Stimulated activated CD8-positive, alpha-beta memory T cell treated with anti-CD3 and anti-CD28 coated beads, Interleukin-4, amount 100 ng/mL, for 48 hours (primary cell): ENCODE measurements at regions not wholly inside any gene's neighbourhood (a gene's known extent, or its start where the extent isn't known, plus 50 kb on each side); places are given as distances from the start of the nearest gene placed in this dataset.

ENCODE experiments used
- DNase-seq: peaks from one replicate; pipeline ENCODE4 v3.0.0-alpha.2; 2020

DNA sequence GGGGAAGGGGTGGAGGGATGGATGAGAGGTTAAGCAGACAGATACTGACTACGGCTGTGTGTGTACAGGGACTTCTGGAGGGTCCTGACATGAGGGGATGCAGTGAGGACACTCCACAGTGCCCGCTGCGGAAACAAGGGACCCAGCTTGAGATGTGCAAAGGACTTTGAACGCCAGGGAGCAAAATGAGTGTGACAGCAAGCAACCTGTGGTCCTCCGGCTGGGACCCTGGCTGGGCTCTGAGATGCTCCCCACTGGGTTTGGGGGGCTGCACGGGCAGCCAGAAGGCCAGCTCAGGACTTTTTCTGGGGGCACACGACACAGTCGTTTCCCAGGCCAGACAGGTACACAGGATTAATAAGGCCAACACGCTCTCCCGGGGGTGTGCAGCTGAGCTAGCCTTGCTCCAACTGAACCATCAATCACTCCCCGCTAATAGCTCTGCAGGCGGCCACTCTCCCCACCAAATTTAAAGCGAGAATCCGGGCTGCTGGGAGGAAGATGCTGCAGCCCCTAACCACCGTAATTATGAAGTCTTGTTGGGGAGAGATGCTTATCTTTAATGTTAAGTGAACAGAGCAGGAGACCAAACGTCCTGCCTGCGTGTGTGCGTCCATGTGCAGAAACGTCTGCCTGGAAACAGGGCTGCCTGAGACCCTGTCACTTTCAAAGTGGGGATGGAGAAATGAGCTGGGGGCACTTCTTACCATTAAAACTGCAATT, 51.6 kb upstream of the DLK1 start:
- no peak for DNase-seq

DNA sequence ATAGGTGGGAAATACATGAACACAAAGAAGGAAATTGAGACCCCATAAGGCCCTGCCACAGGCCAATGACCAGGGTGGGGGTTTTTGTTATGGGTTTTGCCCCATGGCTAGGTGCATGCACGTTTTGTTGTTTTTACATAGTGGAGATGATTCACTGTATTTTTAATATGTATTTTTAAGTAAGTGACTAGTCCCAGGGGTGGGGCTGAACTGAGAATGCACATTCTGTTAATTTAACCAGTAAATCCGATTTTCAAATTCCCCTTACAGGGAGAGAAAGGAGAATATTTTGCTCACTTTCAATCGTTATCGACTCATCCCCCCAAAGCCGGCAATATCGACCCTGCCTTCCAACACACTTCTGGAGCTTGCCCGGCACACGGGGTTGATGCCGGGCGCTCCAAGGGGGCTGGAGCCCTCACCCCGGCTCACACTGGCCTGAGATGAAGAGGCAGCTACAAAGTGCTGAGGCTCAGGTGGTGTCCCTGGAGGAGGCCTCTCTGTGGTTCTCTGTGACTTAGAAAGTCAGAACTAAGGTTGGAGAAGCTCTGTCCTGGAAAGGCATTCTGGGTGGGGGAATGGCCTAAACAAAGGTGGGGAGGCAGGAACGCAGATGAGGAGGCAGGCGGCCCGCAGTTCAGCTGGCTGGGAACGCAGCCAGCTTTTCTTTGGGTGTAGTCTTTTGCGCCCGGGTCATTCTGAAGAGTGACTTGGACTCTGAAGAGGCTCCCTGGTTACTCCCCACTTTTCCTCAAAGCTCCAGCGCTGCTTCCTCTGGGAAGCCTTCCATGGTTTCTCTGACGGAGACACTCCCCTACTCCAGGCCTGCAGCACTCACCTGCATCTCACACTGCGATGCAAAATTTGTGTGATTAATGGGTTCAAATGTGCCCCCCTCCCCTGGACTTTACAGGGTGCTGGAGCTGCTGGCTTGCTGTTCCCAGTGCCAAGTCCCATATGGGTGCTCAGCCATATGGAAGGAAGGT, 50.7 kb upstream of the DLK1 start:
- no peak for DNase-seq
